Neural cell (in vitro differentiated cells): ENCODE measurements at regions not wholly inside any gene's neighbourhood (a gene's known extent, or its start where the extent isn't known, plus 50 kb on each side); places are given as distances from the start of the nearest gene placed in this dataset.

Experiments
- H2AFZ ChIP-seq: fragments of 200-600, 300-800 bp; sonication (generic), shearing (Covaris generic); 2 replicates; pipeline ENCODE4 v1.6.0; 2014; ENCODE audit warnings: low read depth, mild to moderate bottlenecking, antibody characterized with exemption, low read length, moderate library complexity
- H3F3A ChIP-seq: fragments of 200-600 bp; shearing (Covaris generic); 2 replicates; pipeline ENCODE4 v1.6.1; 2016; ENCODE audit warnings: mild to moderate bottlenecking, moderate library complexity, mixed read lengths, antibody characterized with exemption, low read length; ENCODE audit not compliant: insufficient read depth, poor library complexity, severe bottlenecking
- H3K27ac ChIP-seq: fragments of 200-600, 300-800 bp; sonication (generic), shearing (Covaris generic); 2 replicates; pipeline ENCODE4 v1.5.1; 2014; ENCODE audit warnings: mild to moderate bottlenecking, low read length, moderate library complexity
- H3K27me3 ChIP-seq: fragments of 300-800, 200-600 bp; sonication (generic), shearing (Covaris generic); 2 replicates; pipeline ENCODE4 v1.6.0; 2014; ENCODE audit warnings: mild to moderate bottlenecking, low read depth, low read length, moderate library complexity; ENCODE audit not compliant: insufficient read depth
- H3K36me3 ChIP-seq: fragments of 300-800, 200-600 bp; sonication (generic), shearing (Covaris generic); 2 replicates; pipeline ENCODE4 v1.5.1; 2014; ENCODE audit warnings: mild to moderate bottlenecking, antibody characterized with exemption, low read length, moderate library complexity; ENCODE audit not compliant: insufficient read depth
- H3K4me2 ChIP-seq: fragments of 300-800, 200-600 bp; sonication (generic), shearing (Covaris generic); 2 replicates; pipeline ENCODE4 v1.6.0; 2014; ENCODE audit warnings: mild to moderate bottlenecking, low read length
- H3K4me3 ChIP-seq: fragments of 300-800, 200-600 bp; sonication (generic), shearing (Covaris generic); 2 replicates; pipeline ENCODE4 v1.5.1; 2014; ENCODE audit warnings: mild to moderate bottlenecking, low read length, moderate library complexity
- H3K79me2 ChIP-seq: fragments of 200-600 bp; shearing (Covaris generic); replicated peaks from 2 replicates; pipeline ENCODE4 v1.6.0; 2014; ENCODE audit warnings: mild to moderate bottlenecking, low read length, moderate library complexity; ENCODE audit not compliant: insufficient read depth
- H3K9ac ChIP-seq: fragments of 300-800, 200-600 bp; sonication (generic), shearing (Covaris generic); 2 replicates; pipeline ENCODE4 v1.6.1; 2016; ENCODE audit warnings: mild to moderate bottlenecking, low read length, mixed read lengths
- H3K9me2 ChIP-seq: fragments of 200-600 bp; shearing (Covaris generic); 2 replicates; pipeline ENCODE4 v1.6.1; 2016; ENCODE audit warnings: mild to moderate bottlenecking, low read length, mixed read lengths; ENCODE audit not compliant: insufficient read depth
- H3K9me3 ChIP-seq: fragments of 200-600, 300-800 bp; sonication (generic), shearing (Covaris generic); 2 replicates; pipeline ENCODE4 v1.6.1; 2016; ENCODE audit warnings: mild to moderate bottlenecking, mixed run types, low read length, moderate library complexity, mixed read lengths
- H4K20me1 ChIP-seq: fragments of 200-600 bp; shearing (Covaris generic); 2 replicates; pipeline ENCODE4 v1.6.1; 2016; ENCODE audit warnings: mild to moderate bottlenecking, mixed run types; ENCODE audit not compliant: insufficient read depth
- CTCF ChIP-seq: fragments of 450-650 bp; IDR thresholded peaks from 2 replicates; pipeline ENCODE4 v1.5.1; 2014; ENCODE audit warnings: antibody characterized with exemption, mild to moderate bottlenecking, moderate library complexity; ENCODE audit not compliant: poor library complexity, severe bottlenecking
- EP300 ChIP-seq: fragments of 450-650 bp; conservative IDR thresholded peaks from 2 replicates; pipeline ENCODE4 v1.6.1; 2014; ENCODE audit warnings: antibody characterized with exemption, mild to moderate bottlenecking, moderate library complexity; ENCODE audit not compliant: poor library complexity, severe bottlenecking
- EZH2 ChIP-seq: fragments of 200-600, 300-800 bp; shearing (Covaris generic), sonication (generic); IDR thresholded peaks from 2 replicates; pipeline ENCODE4 v1.6.1; 2014; ENCODE audit warnings: antibody characterized with exemption, low read length, borderline replicate concordance, mild to moderate bottlenecking; ENCODE audit not compliant: insufficient read depth, poor library complexity, severe bottlenecking
- MXI1 ChIP-seq: fragments of 450-650 bp; conservative IDR thresholded peaks from 2 replicates; pipeline ENCODE4 v1.6.1; 2014; ENCODE audit warnings: antibody characterized with exemption, mild to moderate bottlenecking; ENCODE audit not compliant: poor library complexity, severe bottlenecking
- POLR2AphosphoS5 ChIP-seq: IDR thresholded peaks from 2 replicates; pipeline ENCODE4 v1.6.1; 2012
- RAD21 ChIP-seq: fragments of 450-650 bp; conservative IDR thresholded peaks from 2 replicates; pipeline ENCODE4 v1.6.1; 2014; ENCODE audit warnings: antibody characterized with exemption, mild to moderate bottlenecking, moderate library complexity
- REST ChIP-seq: IDR thresholded peaks from 2 replicates; pipeline ENCODE4 v1.6.1; 2012; ENCODE audit warnings: borderline replicate concordance
- SMC3 ChIP-seq: fragments of 450-650 bp; conservative IDR thresholded peaks from 2 replicates; pipeline ENCODE4 v1.6.1; 2014; ENCODE audit warnings: antibody characterized with exemption, mild to moderate bottlenecking, moderate library complexity; ENCODE audit not compliant: poor library complexity
- TAF1 ChIP-seq: IDR thresholded peaks from 2 replicates; pipeline ENCODE4 v1.6.1; 2012; ENCODE audit warnings: low read depth

GRCh38 chr5:104111632-104112031 is 549.0 kb upstream of the NUDT12 start:
- Histone ChIP-seq H4K20me1 (no peaks in the 10 kb centered on the region), H3K27me3 (no peaks in the 10 kb centered on the region), H3K27ac (no peak overlapping the region), H3K4me3 (no peak overlapping the region), H3F3A (no peaks in the 10 kb centered on the region), H3K36me3 (no peaks in the 10 kb centered on the region), H2AFZ (no peak overlapping the region), H3K9ac (no peak overlapping the region), H3K9me2 (no peaks in the 10 kb centered on the region), H3K9me3 (no peaks in the 10 kb centered on the region), H3K4me2 (no peak overlapping the region), H3K79me2 (no peaks in the 10 kb centered on the region)
- TF ChIP-seq POLR2AphosphoS5 (peak; percentile 66), EP300 (peak; percentile 84), SMC3 (no peak)

- no peak overlapping the region for H3K27ac ChIP-seq
- TF ChIP-seq MXI1 (no peak), SMC3 (no peak), REST (no peak), CTCF (no peak), TAF1 (no peak)
- no peaks in the 10 kb centered on the region for H3K36me3 ChIP-seq
- no peak overlapping the region for H3K9ac ChIP-seq
- no peaks in the 10 kb centered on the region for H3K9me2 ChIP-seq
- no peaks in the 10 kb centered on the region for H4K20me1 ChIP-seq
- H3F3A ChIP-seq: no peaks in the 10 kb centered on the region
- H3K4me2 ChIP-seq: no peak overlapping the region
- no peak overlapping the region for H3K4me3 ChIP-seq
- no peaks in the 10 kb centered on the region for H3K27me3 ChIP-seq
- H3K9me3 ChIP-seq: no peaks in the 10 kb centered on the region
- H3K79me2 ChIP-seq: no peaks in the 10 kb centered on the region
- no peak overlapping the region for H2AFZ ChIP-seq
Measured at GRCh38 chr5:104096451-104096850, 533.9 kb upstream of the NUDT12 start.

- Histone ChIP-seq H2AFZ (no peak overlapping the region), H3K27ac (no peak overlapping the region), H3K9me3 (no peaks in the 10 kb centered on the region), H3K36me3 (no peaks in the 10 kb centered on the region), H3F3A (no peaks in the 10 kb centered on the region), H3K27me3 (no peaks in the 10 kb centered on the region), H3K9me2 (no peaks in the 10 kb centered on the region), H3K79me2 (no peaks in the 10 kb centered on the region), H3K9ac (no peak overlapping the region), H4K20me1 (no peaks in the 10 kb centered on the region), H3K4me2 (no peak overlapping the region), H3K4me3 (no peak overlapping the region)
- TF ChIP-seq MXI1 (no peak), RAD21 (no peak), TAF1 (no peak), REST (no peak), EZH2 (no peak), SMC3 (no peak), POLR2AphosphoS5 (no peak), CTCF (no peak), EP300 (no peak)
Measured at GRCh38 chr5:104095527-104095926, 532.9 kb upstream of the NUDT12 start.
